Transverse colon (tissue), 4 donors: ENCODE measurements at regions not wholly inside any gene's neighbourhood (a gene's known extent, or its start where the extent isn't known, plus 50 kb on each side); places are given as distances from the start of the nearest gene placed in this dataset.
A peak's percentile ranks its signal among the peaks of the same experiment; 100 is the strongest.

Experiments
- DNase-seq: peaks from one replicate; pipeline ENCODE4 v3.0.0-alpha.2; 2019
- H3K27ac ChIP-seq, 4 donors: fragments of 200-600 bp; sonication (generic); 2 replicates each; pipeline ENCODE4 v1.5.1; 2016 to 2018; ENCODE audit warnings: inconsistent platforms in 4 of 4
- H3K27me3 ChIP-seq: fragments of 200-600 bp; sonication (generic); 2 replicates; pipeline ENCODE4 v1.5.1; 2017; ENCODE audit warnings: inconsistent platforms
- H3K36me3 ChIP-seq, 4 donors: fragments of 200-600 bp; sonication (generic); 2 replicates each; pipeline ENCODE4 v1.5.1; 2017 to 2019; ENCODE audit warnings: inconsistent platforms in 4 of 4
- H3K4me1 ChIP-seq, 4 donors: fragments of 200-600 bp; sonication (generic); 2 replicates each; pipeline ENCODE4 v1.5.1; 2017 to 2020; ENCODE audit warnings: inconsistent platforms in 4 of 4
- H3K4me3 ChIP-seq, 4 donors: fragments of 200-600 bp; sonication (generic); 1 replicate in 1 of 4; 2 replicates in 3 of 4; pipeline versions ENCODE4 v1.5.1 to v1.6.1; 2017 to 2019; ENCODE audit warnings: inconsistent platforms in 4 of 4
- H3K9me3 ChIP-seq, 2 donors: fragments of 200-600 bp; sonication (generic); 2 replicates each; pipeline ENCODE4 v1.5.1; 2017 to 2019; ENCODE audit warnings: inconsistent platforms in 2 of 2
- CTCF ChIP-seq, 5 experiments: fragments of 200-600 bp in 3 of 5; fragments of 450-650 bp in 2 of 5; sonication (generic) in 3 of 5; IDR thresholded peaks; 1 replicate in 2 of 5; 2 replicates in 3 of 5; pipeline ENCODE4 v1.5.1; 2016 to 2017; ENCODE audit warnings: antibody characterized with exemption in 5 of 5, inconsistent platforms in 3 of 5, mild to moderate bottlenecking in 2 of 5, moderate library complexity in 1 of 5
- EP300 ChIP-seq: sonication (generic); formaldehyde crosslinking; IDR thresholded peaks from one replicate; pipeline ENCODE4 v1.6.1; 2017; ENCODE audit warnings: antibody characterized with exemption, low read depth
- POLR2A ChIP-seq: fragments of 450-650 bp; IDR thresholded peaks from one replicate; pipeline ENCODE4 v1.6.1; 2016; ENCODE audit warnings: antibody characterized with exemption, mild to moderate bottlenecking, moderate library complexity
- POLR2AphosphoS5 ChIP-seq, 3 donors: sonication (generic); formaldehyde crosslinking; IDR thresholded peaks; one replicate each; pipeline ENCODE4 v1.6.1; 2016; ENCODE audit warnings: antibody characterized with exemption in 3 of 3
- WGBS, 2 donors: methylation state at CpG; one replicate each; pipeline ENCODE4 v1.1.5; 2018; ENCODE audit warnings: low coverage in 1 of 2; 5-methylcytosine and 5-hydroxymethylcytosine counted together
- in situ Hi-C, 4 donors: fragments of 200-750 bp; cut with MboI; loops; one replicate each; pipeline versions ENCODE4 v1.15.0 to v1.15.1; 2017; ENCODE audit warnings: low sequenced_read_pairs in 3 of 4, low pct_ligation_motif_present in 1 of 4, low pct_unique_long_range_greater_than_20kb in 1 of 4
- intact Hi-C: fragments of 100-400 bp; cut with DNase I; formaldehyde crosslinking; loops from one replicate; pipeline ENCODE4 v1.15.1; 2023; ENCODE audit warnings: low total_unique reads

GRCh38 chr11:33646629-33647028, 54.0 kb downstream of the C11orf91 start:
- Histone ChIP-seq H3K36me3 (no peaks in the 10 kb centered on the region), H3K4me3 (no peak overlapping the region), H3K27ac (no peak overlapping the region), H3K4me1 (no peaks in the 10 kb centered on the region), H3K27me3 (peaks cover 3% of the 10 kb centered on the region), H3K9me3 (no peaks in the 10 kb centered on the region)
- WGBS, 2 donors, result 66 to 83% methylated on average over 3 of the region's 3 CpGs
- intact Hi-C loops (no loop called here), in situ Hi-C loops (loop anchor here in 1 of 4 donors (10.0 kb wide), 1 partner anchor 52 kb away; no protein-coding TSS in a partner anchor)
- TF ChIP-seq POLR2A, result no peak
- TF ChIP-seq POLR2AphosphoS5 (IDR thresholded peaks at IDR 0.05), result no peak
- TF ChIP-seq CTCF (IDR thresholded peaks at IDR 0.05), result no peak
- no peak for TF ChIP-seq EP300
- DNase-seq, result no peak

GRCh38 chr11:33646168-33646567, 54.5 kb downstream of the C11orf91 start:
- peaks cover 3% of the 10 kb centered on the region for H3K27me3 ChIP-seq
- H3K9me3 ChIP-seq, result no peaks in the 10 kb centered on the region
- in situ Hi-C loops, result loop anchor here in 1 of 4 donors (10.0 kb wide), 1 partner anchor 51 kb away; no protein-coding TSS in a partner anchor
- intact Hi-C loops, result no loop called here
- no peak for DNase-seq
- H3K4me1 ChIP-seq, result no peaks in the 10 kb centered on the region
- H3K36me3 ChIP-seq, result no peaks in the 10 kb centered on the region
- no peak overlapping the region for H3K27ac ChIP-seq
- TF ChIP-seq POLR2AphosphoS5 (IDR thresholded peaks at IDR 0.05), result no peak
- no peak for TF ChIP-seq CTCF (IDR thresholded peaks at IDR 0.05)
- TF ChIP-seq POLR2A, result no peak
- no peak for TF ChIP-seq EP300
- WGBS, 2 donors, result 86 to 91% methylated on average over 3 to 4 of the region's 4 CpGs
- H3K4me3 ChIP-seq, result no peak overlapping the region

- TF ChIP-seq CTCF (IDR thresholded peaks at IDR 0.05), result no peak
- no peak for TF ChIP-seq POLR2AphosphoS5 (IDR thresholded peaks at IDR 0.05)
- TF ChIP-seq POLR2A, result no peak
- no peak for TF ChIP-seq EP300
- Histone ChIP-seq H3K27ac (no peak overlapping the region), H3K4me1 (no peaks in the 10 kb centered on the region), H3K27me3 (peaks cover 6% of the 10 kb centered on the region), H3K9me3 (no peaks in the 10 kb centered on the region), H3K36me3 (no peaks in the 10 kb centered on the region), H3K4me3 (no peak overlapping the region)
- in situ Hi-C loops, result loop anchor here in 1 of 4 donors (10.0 kb wide), 1 partner anchor 51 kb away; no protein-coding TSS in a partner anchor
- DNase-seq, result no peak
- intact Hi-C loops, result no loop called here
- 81% methylated on average over 11 of the region's 20 CpGs; no CpG with 5 or more reads in 1 of the 2 donors for WGBS, 2 donors
These were observed 54.9 kb downstream of the C11orf91 start for GRCh38 chr11:33645686-33646085.

GRCh38 chr11:33643167-33643824, 57.3 kb downstream of the C11orf91 start:
- no peaks in the 10 kb centered on the region for H3K36me3 ChIP-seq
- no peak overlapping the region for H3K4me3 ChIP-seq
- WGBS, 2 donors, result 69% methylated on average over 3 of the region's 3 CpGs; no CpG with 5 or more reads in 1 of the 2 donors
- peaks cover 6% of the 10 kb centered on the region for H3K27me3 ChIP-seq
- intact Hi-C loops (no loop called here), in situ Hi-C loops (loop anchor here in 1 of 4 donors (10.0 kb wide), 1 partner anchor 48 kb away; no protein-coding TSS in a partner anchor)
- DNase-seq, result no peak
- TF ChIP-seq CTCF (IDR thresholded peaks at IDR 0.05) (no peak), POLR2A (no peak), EP300 (no peak), POLR2AphosphoS5 (IDR thresholded peaks at IDR 0.05) (no peak)
- no peaks in the 10 kb centered on the region for H3K9me3 ChIP-seq
- peak overlapping the region in 1 of 4 donors; percentile 58 for H3K27ac ChIP-seq
- no peaks in the 10 kb centered on the region for H3K4me1 ChIP-seq
